Psoas muscle (tissue), 7 donors: ENCODE measurements at regions not wholly inside any gene's neighbourhood (a gene's known extent, or its start where the extent isn't known, plus 50 kb on each side); places are given as distances from the start of the nearest gene placed in this dataset.

ENCODE experiments used
- ATAC-seq, 4 donors: fragments of 200-7000 bp; cut with Tn5 transposase; one replicate each; pipeline ENCODE4 v1.9.1; 2020; ENCODE audit warnings: moderate library complexity in 3 of 4, mild to moderate bottlenecking in 2 of 4
- DNase-seq, 2 donors: peaks; one replicate each; pipeline ENCODE4 v3.0.0-alpha.2; 2020
- H3K27ac ChIP-seq: fragments of 200-600 bp; one replicate; pipeline ENCODE4 v1.8.0; 2022
- H3K27me3 ChIP-seq, 3 donors: fragments of 200-600 bp in 1 of 3; one replicate each; pipeline versions ENCODE4 v1.6.1 to v1.8.0; 2013 to 2022; ENCODE audit warnings: low read length in 2 of 3, mild to moderate bottlenecking in 2 of 3, moderate library complexity in 1 of 3; ENCODE audit not compliant: insufficient read depth in 3 of 3
- H3K36me3 ChIP-seq, 2 donors: fragments of 200-600 bp in 1 of 2; one replicate each; pipeline versions ENCODE4 v1.6.1 to v1.8.0; 2013 to 2022; ENCODE audit warnings: low read depth in 1 of 2, mild to moderate bottlenecking in 1 of 2, moderate library complexity in 1 of 2; ENCODE audit not compliant: insufficient read depth in 1 of 2
- H3K4me1 ChIP-seq: fragments of 200-600 bp; one replicate; pipeline ENCODE4 v1.8.0; 2022
- H3K4me3 ChIP-seq: fragments of 200-600 bp; one replicate; pipeline ENCODE4 v1.8.0; 2022; ENCODE audit warnings: mild to moderate bottlenecking
- H3K9me3 ChIP-seq: fragments of 200-600 bp; one replicate; pipeline ENCODE4 v1.8.0; 2022
- CTCF ChIP-seq: fragments of 200-600 bp; IDR thresholded peaks from one replicate; pipeline ENCODE4 v1.8.0; 2022; ENCODE audit warnings: antibody characterized with exemption
- WGBS, 3 donors: extraction: QIAGEN DNeasy Blood & Tissue Kit; methylation state at CpG; one replicate each; pipeline versions ENCODE4 v1.1.6 to v1.1.7; 2013; 5-methylcytosine and 5-hydroxymethylcytosine counted together
- intact Hi-C, 2 donors: fragments of 100-400 bp; cut with DNase I; formaldehyde crosslinking; loops; one replicate each; pipeline versions ENCODE4 v1.11.0 to v1.14.2; 2022
- donor health status: healthy with polysubstance abuse.
- donor health status: DM: no; HTN: no; CAD: no; lungs with moderate emphysema.
- donor health status: Bipolar disorder and iron deficiency.
- donor health status: healthy.
- donor health status: DM: yes; HTN: yes; CAD: no.
- donor health status: DM: no; HTN: no; CAD: no.
- donor health status: DM: yes; HTN: yes; CAD: no.

GRCh38 chr10:71042699-71043098 is 154.3 kb upstream of the PCBD1 start:
- Histone ChIP-seq H3K4me1 (no peaks in the 10 kb centered on the region), H3K9me3 (no peaks in the 10 kb centered on the region), H3K36me3 (no peaks in the 10 kb centered on the region), H3K4me3 (no peak overlapping the region), H3K27ac (no peak overlapping the region), H3K27me3 (no peaks in the 10 kb centered on the region)
- 75 to 81% (median 78%) methylated on average over 5 of the region's 5 CpGs for whole genome bisulfite sequencing, 3 donors
- intact Hi-C loops, result no loop called here
- TF ChIP-seq CTCF, result no peak
- no peak for ATAC-seq
- peak in 1 of 2 donors; percentile 29 for DNase-seq

GRCh38 chr10:71043858-71044257 is 155.5 kb upstream of the PCBD1 start:
- no peak overlapping the region for H3K27ac ChIP-seq
- no peak overlapping the region for H3K4me3 ChIP-seq
- intact Hi-C loops, result no loop called here
- WGBS, 3 donors, result 75 to 82% (median 78%) methylated on average over 4 of the region's 4 CpGs
- ATAC-seq, result no peak
- no peaks in the 10 kb centered on the region for H3K4me1 ChIP-seq
- H3K27me3 ChIP-seq, result no peaks in the 10 kb centered on the region
- no peaks in the 10 kb centered on the region for H3K36me3 ChIP-seq
- DNase-seq, result no peak
- H3K9me3 ChIP-seq, result no peaks in the 10 kb centered on the region
- TF ChIP-seq CTCF, result no peak

GRCh38 chr10:71044720-71045119 is 156.4 kb upstream of the PCBD1 start:
- intact Hi-C loops, result no loop called here
- ATAC-seq, result no peak
- no peaks in the 10 kb centered on the region for H3K36me3 ChIP-seq
- H3K27ac ChIP-seq, result no peak overlapping the region
- no peak for DNase-seq
- no peaks in the 10 kb centered on the region for H3K9me3 ChIP-seq
- no peaks in the 10 kb centered on the region for H3K4me1 ChIP-seq
- WGBS, 3 donors, result 87 to 91% (median 90%) methylated on average over 7 of the region's 7 CpGs
- no peak overlapping the region for H3K4me3 ChIP-seq
- TF ChIP-seq CTCF, result no peak
- H3K27me3 ChIP-seq, result no peaks in the 10 kb centered on the region

- Histone ChIP-seq H3K4me3 (no peak overlapping the region), H3K27ac (no peak overlapping the region), H3K36me3 (no peaks in the 10 kb centered on the region), H3K27me3 (no peaks in the 10 kb centered on the region), H3K4me1 (no peaks in the 10 kb centered on the region), H3K9me3 (no peaks in the 10 kb centered on the region)
- 81 to 85% (median 84%) methylated on average over 10 of the region's 10 CpGs for WGBS, 3 donors
- intact Hi-C loops, result no loop called here
- DNase-seq (peak in 1 of 2 donors; percentile 51), ATAC-seq (no peak)
- TF ChIP-seq CTCF, result no peak
Measured at GRCh38 chr10:71045204-71045809, 156.9 kb upstream of the PCBD1 start.

GRCh38 chr10:71045936-71046335 is 157.6 kb upstream of the PCBD1 start:
- WGBS, 3 donors, result 77 to 89% (median 82%) methylated on average over 4 of the region's 4 CpGs
- Histone ChIP-seq H3K27ac (no peak overlapping the region), H3K4me3 (no peak overlapping the region), H3K36me3 (no peaks in the 10 kb centered on the region), H3K9me3 (no peaks in the 10 kb centered on the region), H3K27me3 (no peaks in the 10 kb centered on the region), H3K4me1 (no peaks in the 10 kb centered on the region)
- no peak for TF ChIP-seq CTCF
- ATAC-seq (no peak), DNase-seq (peak in 1 of 2 donors; percentile 30)
- intact Hi-C loops, result no loop called here
